ENCODE measurements at regions not wholly inside any gene's neighbourhood (a gene's known extent, or its start where the extent isn't known, plus 50 kb on each side); places are given as distances from the start of the nearest gene placed in this dataset.

- TF ChIP-seq, protein P1, sequence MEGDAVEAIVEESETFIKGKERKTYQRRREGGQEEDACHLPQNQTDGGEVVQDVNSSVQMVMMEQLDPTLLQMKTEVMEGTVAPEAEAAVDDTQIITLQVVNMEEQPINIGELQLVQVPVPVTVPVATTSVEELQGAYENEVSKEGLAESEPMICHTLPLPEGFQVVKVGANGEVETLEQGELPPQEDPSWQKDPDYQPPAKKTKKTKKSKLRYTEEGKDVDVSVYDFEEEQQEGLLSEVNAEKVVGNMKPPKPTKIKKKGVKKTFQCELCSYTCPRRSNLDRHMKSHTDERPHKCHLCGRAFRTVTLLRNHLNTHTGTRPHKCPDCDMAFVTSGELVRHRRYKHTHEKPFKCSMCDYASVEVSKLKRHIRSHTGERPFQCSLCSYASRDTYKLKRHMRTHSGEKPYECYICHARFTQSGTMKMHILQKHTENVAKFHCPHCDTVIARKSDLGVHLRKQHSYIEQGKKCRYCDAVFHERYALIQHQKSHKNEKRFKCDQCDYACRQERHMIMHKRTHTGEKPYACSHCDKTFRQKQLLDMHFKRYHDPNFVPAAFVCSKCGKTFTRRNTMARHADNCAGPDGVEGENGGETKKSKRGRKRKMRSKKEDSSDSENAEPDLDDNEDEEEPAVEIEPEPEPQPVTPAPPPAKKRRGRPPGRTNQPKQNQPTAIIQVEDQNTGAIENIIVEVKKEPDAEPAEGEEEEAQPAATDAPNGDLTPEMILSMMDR (IDR thresholded peaks at IDR 0.05): no peak
- TF ChIP-seq POLR2AphosphoS5 (IDR thresholded peaks at IDR 0.05): no peak
Observed at GRCh38 chr6:102581378-102582124, 1188.0 kb downstream of the GRIK2 start.

Measured in esophagus muscularis mucosa (tissue), 3 donors.